Amygdala (tissue), 56 donors: ENCODE measurements at regions not wholly inside any gene's neighbourhood (a gene's known extent, or its start where the extent isn't known, plus 50 kb on each side); places are given as distances from the start of the nearest gene placed in this dataset.

Source experiments
- DNase-seq, 56 donors: peaks; one replicate each; lab custom pipeline; 2025; lab: John Stamatoyannopoulos, UW

DNA sequence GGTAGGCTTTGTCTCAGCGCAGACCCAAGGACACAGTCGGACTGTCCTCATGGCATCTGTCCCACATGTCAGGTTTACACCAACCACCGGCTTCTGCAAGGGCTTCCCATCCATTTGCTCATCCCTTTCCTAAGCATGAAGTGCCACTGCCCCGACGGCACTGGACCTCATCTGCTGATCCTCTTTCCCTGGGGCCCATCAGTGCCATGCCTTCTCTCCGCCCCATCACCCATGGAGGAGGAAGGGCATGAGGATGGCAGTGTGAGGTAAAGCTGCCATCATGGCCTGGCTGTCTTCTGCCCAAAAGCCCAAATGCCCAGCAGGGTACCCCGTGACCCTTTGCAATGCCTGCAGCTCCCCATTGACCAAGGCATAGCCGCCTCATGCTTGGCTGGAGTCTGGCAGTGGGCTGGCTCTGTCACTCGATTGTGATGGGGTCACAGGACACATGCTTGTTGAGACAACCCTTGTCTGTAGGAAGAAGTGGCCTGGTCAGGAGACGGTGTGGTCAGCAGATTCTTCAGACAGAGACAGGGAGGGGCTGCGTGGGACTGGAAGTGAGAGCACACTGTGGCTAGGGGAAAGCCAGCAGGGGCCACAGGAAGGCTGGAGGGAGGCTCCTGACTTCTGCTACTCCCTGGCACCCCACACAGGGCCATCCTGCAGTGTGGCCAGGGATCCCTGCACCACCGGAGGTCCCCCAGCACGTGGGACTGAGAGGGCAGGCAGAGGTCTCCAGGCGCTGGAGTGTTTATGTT lies 493.7 kb upstream of the HS6ST1 start:
- peak in 7 of 56 donors; percentile 17 to 60 (median 34) for DNase-seq

DNA sequence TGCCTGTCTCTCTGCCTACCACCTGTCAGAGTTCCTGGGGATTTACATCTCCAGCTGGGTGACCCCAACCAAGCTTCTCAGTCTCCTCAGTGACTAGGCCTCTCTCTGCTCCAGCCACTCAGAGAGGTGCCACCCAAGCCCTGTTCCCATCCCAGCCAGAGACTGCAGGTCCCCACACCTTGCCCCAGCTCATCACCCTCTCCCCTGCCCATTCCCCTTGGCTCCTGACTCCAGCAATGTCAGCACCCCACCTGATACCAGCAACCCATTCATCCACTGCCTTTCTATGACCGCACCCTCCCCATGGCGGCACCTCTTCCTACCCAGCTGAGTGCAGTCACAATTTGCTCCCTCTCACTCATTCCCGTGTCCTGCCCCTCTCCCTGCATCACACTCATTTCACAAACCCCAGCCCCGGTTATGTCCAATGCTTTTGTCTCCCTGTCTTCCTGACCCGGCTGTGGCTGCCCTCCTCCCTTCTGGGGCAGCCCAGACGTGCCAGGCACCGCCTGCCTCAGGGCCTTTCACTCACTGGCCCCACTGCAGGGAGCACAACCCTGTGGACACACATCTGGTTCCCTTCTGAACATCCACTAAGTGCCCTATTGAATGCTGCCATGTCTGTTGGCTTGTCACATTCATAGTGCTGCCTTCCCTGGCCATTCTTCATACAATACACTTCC lies 494.8 kb upstream of the HS6ST1 start:
- DNase-seq = no peak

DNA sequence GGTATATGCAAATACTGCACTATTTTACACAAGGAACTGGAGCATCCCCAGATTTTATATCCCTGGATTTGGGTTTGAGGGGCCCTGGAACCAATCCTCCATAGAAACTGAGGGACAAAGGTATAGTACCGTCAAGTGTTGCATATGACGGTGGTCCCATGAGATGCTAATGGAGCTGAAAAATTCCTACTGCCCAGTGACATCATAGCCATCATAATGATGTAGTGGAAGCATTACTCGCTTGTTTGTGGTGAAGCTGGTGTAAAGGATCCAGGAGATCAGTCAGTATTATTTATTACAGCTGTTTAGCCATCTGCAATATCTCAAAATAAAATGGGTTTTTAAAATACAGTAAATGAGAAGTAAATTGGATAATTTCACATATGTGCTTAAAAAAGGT lies 496.6 kb upstream of the HS6ST1 start:
- DNase-seq = no peak

DNA sequence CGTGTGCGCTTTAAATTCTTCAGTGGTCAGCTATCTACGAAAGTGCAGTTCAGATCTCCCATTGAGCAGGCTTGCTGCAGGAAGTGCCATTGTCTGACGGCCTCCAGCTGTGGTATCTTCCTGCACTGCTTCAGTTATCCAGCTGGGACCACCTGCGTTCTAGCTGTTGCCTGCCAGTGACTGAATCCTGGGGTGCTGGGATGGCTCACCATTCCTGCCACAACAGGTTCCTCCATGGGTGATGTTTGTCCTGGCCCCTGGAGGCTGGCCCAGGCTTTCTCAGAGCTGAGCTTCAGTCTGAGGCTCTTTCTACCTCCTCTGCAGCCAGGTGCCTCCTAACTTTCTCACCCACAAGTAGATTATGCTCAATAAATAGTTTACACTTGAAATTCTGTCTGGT lies 498.5 kb upstream of the HS6ST1 start:
- DNase-seq = no peak

DNA sequence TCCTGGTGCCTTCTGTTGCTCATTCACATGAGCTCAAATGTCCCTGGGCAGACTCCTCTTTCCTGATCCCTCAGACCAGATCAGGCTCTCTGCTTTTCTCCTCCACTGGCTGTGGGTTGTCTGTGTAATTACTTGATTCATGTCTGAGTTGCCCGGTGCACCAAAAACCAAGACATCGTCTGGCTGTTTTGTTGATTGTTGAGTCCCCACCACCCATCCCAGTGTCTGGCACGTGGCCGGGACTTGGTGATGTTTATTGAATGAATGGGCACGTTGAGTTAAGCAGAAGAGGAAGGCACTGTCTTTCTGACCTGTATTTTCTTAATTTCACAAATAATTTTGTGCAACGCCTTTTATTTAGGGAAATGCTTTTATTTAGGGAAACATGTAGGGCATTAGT lies 499.1 kb upstream of the HS6ST1 start:
- DNase-seq = no peak

DNA sequence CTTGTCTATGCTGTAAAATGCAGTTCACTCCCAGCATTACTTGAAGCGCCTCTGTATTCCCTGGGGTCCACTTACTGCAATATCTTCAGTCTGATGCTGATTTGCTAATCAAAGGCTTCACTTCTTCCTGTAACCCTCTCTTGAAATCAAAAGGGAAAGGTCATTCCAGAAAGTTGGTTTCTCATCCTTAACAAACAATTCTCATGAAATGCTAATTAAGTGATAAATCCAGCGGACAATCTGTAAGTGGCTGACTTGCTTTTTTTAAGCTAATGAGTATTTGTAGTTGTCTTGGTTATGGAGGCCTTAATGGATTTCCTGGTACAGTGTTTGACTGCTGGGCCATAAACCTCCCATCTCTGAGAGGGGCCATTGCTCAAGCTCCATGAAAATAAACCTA lies 499.6 kb upstream of the HS6ST1 start:
- DNase-seq = no peak

DNA sequence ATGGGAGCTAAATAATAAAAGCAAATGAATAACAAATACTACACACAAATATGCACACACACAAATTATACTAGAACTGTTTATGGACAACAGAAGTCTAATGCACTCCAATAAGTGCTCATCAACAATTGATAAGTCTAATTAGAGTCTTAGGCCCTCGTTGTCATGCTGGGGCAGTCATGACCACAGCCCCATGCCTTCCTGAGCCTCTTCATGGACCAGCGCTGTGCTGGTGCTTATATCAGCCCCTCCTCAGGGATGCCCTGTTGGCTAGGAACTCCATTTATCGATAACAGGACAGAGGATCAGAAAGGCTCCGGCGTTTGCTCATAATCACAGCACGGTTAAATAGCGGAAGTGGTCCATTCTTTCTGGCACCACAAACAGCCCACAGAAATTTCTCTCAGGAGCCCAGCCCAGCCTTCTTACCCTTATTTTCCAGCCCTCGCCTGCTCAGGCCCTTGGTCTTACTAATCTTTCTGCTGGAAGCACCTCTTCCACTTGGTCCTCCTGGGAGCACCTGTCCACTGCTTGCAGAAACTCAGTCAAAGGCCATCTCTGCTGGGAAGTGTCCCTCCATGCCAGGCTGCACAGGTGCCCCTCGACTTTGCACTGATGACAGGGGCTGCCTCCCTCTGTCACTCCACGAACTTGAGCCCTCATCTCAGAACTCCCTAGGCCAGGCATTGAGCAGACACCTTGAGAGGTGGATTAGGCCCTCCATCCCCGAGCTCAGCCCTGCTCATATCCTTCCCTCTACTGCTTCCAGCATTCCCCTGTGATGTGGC lies 500.2 kb upstream of the HS6ST1 start:
- no peak for DNase-seq

DNA sequence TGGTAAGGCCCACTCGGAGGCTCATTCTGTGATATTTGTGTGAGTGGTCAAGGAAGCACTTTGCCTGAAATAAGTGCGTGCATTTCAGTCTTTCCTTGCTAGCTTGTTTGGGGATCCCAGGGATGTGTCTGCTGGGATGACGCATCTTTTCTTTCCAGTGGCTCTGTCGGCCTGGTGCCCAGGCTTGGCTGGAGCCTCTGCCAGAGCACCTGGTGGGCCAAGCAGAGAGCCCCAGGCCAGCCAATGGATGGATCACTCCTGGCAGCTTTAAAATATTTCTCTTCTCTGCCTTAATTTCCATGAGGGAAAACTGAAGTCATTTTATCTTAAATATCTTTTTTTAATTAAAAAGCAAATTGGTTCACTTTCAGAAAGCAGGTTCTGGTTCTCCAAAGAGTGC lies 501.8 kb upstream of the HS6ST1 start:
- no peak for DNase-seq

DNA sequence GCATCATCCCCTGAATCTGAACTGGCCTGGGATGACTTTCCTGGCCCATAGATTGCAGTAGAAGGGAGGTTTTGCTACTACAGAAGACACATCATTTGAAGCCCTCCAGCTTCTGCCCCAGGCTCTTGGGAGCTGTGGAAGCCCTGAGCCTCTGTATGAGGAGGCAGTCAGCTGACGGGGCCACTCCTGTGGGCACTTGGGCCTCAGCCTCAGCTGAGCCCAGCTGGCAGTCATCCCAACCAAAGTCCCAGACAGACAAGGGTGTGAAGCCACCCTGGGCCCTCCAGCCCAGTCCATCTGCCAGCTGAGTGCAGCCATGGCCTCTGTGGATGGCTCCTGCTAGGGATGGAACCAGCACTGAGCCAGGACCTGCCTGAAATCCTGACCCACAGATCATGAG lies 502.3 kb upstream of the HS6ST1 start:
- DNase-seq = no peak

DNA sequence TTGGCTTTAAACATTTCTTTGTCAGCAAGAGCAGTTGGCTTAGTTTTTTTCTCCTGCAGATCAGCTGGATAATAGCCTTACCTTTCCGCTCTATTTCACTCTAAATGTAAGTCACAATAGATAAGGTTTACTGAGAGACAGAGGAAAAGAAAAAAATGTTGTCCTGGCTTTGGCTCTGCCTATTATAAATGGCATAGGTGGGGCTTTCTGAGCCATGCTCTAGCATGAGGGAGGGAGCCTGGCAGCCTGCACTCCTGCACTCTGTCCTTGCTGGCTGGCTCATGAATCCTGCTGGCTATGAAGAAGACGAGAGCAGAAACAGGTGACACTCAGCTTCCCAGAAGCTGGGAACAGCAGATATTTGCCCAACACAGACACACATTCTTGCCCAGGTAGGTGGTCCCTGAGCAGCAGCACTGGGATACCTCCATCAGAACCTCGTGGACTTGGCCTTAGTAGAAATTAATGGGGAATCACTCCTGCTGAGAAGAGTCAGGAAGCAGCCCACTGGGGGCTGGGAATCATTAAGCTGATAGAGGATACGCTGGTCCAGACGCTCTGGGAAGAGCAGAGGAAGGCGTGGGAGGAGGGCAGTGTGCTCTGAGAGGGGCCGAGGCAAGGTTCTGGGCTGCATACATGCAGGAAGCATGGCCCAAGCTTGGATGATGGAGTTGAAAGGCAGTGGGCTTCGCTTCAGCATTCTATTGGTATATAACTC lies 514.4 kb upstream of the HS6ST1 start:
- no peak for DNase-seq

DNA sequence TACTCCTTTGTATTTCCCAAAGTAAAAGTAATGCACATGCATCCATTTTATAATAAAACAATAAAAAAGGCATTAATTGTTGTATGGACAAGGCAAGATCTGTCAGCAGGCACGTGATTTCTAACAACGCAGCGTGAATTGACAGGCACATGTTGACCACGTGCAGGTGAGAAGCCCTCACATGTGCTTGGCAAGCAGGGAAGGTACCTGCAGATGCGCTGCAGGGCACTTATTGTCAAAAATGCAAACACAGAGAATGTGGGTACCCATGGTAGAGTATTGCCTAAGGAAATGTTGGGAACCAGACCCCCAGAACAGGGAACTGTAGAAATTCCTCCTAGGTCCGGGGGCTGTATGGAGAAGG lies 515.0 kb upstream of the HS6ST1 start:
- no peak for DNase-seq

DNA sequence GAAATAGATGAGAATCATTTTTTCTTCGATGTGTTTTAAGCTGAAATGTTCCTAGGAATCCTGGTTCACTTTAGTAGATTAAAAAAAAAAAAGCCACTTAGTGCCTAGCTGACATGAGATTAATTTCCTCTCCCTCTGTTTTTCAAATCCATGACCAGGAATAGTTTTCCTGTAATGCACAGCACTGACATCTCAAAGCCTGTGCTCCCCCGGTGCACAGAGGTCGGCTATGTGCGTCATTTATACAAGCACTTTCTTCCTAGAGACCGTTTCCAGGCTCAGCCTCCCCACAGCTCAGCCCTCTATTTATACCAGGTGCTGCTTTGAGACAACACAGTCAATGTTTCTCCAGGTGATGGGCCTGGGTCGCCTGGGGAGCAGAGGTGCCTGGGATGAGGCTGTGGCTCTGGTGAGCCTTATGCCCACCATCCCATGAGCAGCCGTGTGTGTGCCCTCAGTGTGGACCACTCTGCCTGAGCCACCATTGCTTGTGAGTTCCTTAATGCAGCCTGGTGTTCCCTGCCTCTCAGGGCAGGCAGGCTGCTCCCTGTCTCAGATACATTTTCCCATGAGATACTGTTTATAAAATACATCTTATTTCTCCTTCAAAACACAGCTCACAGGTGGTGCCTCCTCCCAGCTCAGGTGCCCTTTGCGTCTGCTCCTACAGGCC lies 515.7 kb upstream of the HS6ST1 start:
- no peak for DNase-seq

DNA sequence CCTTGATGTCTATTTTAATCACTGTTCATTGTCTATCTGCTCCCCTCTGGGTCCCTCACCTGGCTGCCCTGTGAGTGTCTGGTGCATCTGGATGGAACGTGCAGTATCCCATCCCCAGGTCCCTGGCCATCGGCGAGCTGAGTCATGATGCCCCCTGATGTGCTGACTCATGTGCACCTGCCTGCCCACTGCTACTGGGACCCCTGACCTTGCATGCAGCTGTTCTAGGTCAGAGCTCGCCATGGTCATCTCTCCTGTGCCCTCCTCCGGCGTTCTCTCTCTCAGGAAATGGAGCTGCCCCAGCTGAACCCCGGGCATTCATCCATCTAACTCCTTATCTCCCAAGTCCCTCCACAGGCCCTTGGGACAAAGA lies 516.2 kb upstream of the HS6ST1 start:
- DNase-seq = no peak

DNA sequence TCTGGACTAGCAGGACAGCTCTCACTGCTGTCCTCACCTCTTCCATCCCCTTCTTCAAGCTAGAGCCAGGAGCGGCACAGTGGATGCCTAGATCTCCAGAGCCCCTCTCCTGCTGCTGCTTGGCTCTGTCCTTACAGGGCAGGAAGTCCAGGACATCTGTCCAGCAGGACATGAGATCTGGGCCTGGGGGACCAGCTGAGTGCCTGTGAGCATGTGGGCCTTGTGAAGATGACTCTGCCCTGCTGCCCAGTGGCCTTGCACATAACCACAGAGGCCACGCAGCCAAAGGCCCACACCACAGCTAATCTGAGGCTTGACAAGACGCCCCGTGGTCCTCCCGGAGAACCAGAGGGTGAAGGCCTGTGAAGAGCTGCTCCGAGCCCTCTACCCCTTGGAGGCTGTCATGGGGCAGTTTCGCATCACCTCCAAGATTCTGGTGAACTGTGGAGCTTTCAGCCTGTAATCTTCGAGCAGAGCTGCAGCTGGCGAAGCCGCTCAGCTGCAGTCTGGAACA lies 516.7 kb upstream of the HS6ST1 start:
- no peak for DNase-seq

DNA sequence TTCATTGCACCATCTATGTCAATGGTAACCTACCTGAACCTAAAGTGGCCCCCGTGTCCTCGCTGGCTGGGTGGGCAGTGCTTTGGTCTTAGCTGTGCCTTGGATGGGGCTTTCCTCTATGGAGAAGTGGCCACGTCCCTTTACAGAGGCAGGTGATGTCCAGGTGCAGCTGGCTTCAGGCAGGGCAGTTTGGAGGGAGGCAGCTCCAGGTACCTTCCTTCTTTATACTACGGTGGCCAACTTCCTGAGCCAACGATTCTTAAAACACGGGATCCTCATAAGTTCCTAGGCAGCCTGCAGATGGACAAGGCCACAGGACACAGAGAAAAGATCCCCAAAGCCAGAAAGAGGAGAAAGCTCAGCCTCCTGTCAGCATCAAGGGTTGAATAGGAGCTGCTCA lies 517.3 kb upstream of the HS6ST1 start:
- no peak for DNase-seq

DNA sequence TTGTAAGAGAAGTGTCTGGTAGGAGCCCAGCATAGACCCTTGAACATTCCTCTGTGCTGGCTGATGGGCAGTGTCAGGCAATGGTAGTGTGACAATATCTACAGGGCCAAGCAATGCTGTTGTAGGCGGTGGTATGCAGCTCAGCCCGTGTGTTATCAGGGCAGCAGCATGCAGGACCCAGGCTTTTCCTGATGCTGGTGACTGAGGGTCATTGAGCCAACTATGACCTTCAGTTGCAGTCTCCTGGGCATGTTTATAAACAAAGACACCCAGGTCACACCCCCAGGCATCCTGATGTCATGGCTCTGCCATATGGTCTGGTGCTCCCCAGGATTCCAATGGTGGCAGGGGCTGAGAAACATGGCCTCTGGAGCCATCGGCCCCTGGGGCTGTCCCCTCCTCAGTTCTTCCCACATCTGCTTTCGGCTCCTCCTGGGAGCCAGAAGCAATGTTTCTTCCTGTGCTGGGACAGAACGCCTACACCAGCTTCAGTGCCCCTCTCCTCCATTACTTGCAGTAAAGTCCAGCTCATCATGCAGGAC lies 518.0 kb upstream of the HS6ST1 start:
- DNase-seq = no peak

DNA sequence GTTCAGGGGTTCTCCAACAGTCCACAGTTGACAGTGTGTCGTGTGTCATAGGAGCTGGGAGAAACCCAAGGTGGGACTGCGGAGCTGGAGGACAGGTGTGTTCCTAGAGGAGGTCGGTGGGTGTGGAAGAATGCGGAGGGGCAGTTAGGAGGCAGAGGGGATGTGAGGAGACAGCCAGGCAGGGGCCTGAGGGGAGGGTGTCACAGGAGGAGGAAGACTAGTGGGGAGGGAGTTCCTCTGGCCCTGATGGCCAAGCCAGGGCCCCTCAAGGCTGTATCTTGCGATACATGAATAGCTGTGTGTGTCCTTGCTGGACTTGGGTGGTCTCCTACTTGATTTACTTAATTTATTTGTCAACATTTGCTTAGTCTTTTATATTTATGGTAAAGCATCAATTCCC lies 519.6 kb upstream of the HS6ST1 start:
- DNase-seq = no peak

DNA sequence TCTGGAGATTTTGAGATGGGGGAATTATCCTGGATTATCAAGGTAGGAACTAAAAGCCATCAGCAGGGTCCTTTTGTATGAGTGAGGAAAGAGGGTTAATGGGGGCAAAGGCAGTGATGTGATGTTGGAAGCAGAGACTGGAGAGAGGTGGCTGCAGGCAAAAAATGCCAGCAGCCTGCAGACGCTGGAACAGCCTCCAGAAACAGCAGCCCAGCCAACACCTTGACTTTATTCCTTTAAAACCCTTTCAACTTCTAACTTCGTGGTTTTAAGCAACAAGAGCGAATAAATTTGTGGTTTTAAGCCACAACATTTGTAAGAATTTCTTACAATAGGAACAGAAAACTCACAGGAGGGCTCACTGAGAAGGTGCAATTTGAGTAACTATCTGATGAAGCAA lies 523.1 kb upstream of the HS6ST1 start:
- no peak for DNase-seq

DNA sequence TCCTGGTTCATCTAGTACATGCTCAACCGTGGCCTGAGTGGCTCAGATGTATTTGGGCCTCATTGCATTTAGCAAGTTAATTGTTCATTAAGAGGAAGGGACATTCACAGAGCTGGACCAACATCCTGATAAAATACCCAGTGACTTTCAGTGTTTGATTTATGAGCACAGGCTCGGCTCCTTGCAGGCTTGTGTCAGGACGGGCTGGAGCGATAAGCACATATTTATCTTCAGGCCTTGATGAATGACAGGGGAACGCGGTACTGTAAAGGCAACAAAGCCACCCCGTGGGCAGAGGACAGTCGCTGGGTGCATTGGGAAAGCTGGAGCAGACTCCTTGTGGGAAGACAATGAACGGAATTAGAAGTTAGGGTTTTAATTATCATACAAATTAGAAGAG lies 548.6 kb upstream of the HS6ST1 start:
- no peak for DNase-seq
